IMR-90 (cell line): ENCODE measurements at regions not wholly inside any gene's neighbourhood (a gene's known extent, or its start where the extent isn't known, plus 50 kb on each side); places are given as distances from the start of the nearest gene placed in this dataset.

Experiments used
- ATAC-seq: fragments of 200-7000 bp; cut with Tn5 transposase; 2 replicates; pipeline ENCODE4 v1.9.1; 2020; ENCODE audit warnings: low read depth, mild to moderate bottlenecking, moderate library complexity
- BruUV-seq: library from RNA; stranded (reverse); fragments of 400-500 nt; replicated peaks from 2 replicates; lab custom pipeline; 2021; lab: Mats Ljungman, UMichigan
- CTCF ChIA-PET: fragments of 300-600 bp; formaldehyde crosslinking; extraction: SDS; loops from one replicate; lab custom pipeline; 2021; ENCODE audit warnings: antibody characterized with exemption; lab: Yijun Ruan, JAX
- POLR2A ChIA-PET: fragments of 300-600 bp; sonication (Branson Sonifier 250); formaldehyde crosslinking; loops from one replicate; lab custom pipeline; 2022; ENCODE audit warnings: antibody characterized with exemption; ENCODE audit not compliant: unreplicated experiment; lab: Charles Lee
- DNase-seq: peaks from one replicate; pipeline ENCODE4 v3.0.0; 2013
- H2AFZ ChIP-seq: replicated peaks from 2 replicates; pipeline ENCODE3; 2013; ENCODE audit warnings: low read length, mild to moderate bottlenecking; ENCODE audit not compliant: poor library complexity
- H2AK5ac ChIP-seq: 2 replicates; pipeline ENCODE4 v1.6.1; 2013; ENCODE audit warnings: low read depth, low read length, inconsistent platforms
- H2AK9ac ChIP-seq: replicated peaks from 2 replicates; pipeline ENCODE3; 2013; ENCODE audit warnings: mild to moderate bottlenecking, low read depth, low read length, moderate library complexity; ENCODE audit not compliant: poor library complexity
- H2BK120ac ChIP-seq: 2 replicates; pipeline ENCODE4 v1.6.1; 2013; ENCODE audit warnings: low read depth, low read length, inconsistent platforms
- H2BK15ac ChIP-seq: 3 replicates; pipeline ENCODE4 v1.6.1; 2013; ENCODE audit warnings: low read depth, low read length, inconsistent platforms
- H2BK20ac ChIP-seq: 2 replicates; pipeline ENCODE4 v1.6.1; 2013; ENCODE audit warnings: low read depth, mild to moderate bottlenecking, inconsistent platforms, low read length, moderate library complexity
- H2BK5ac ChIP-seq: 2 replicates; pipeline ENCODE4 v1.6.1; 2013; ENCODE audit warnings: mild to moderate bottlenecking, low read depth, low read length, inconsistent platforms; ENCODE audit not compliant: poor library complexity, severe bottlenecking
- H3K14ac ChIP-seq: replicated peaks from 2 replicates; pipeline ENCODE4 v1.6.1; 2013; ENCODE audit warnings: low read depth, low read length, inconsistent platforms
- H3K18ac ChIP-seq: 2 replicates; pipeline ENCODE4 v1.6.1; 2013; ENCODE audit warnings: low read depth, low read length, control low read depth
- H3K23ac ChIP-seq: 2 replicates; pipeline ENCODE4 v1.6.1; 2013; ENCODE audit warnings: low read depth, low read length, inconsistent platforms
- H3K27ac ChIP-seq: 2 replicates; pipeline ENCODE4 v1.5.1; 2013; ENCODE audit warnings: mild to moderate bottlenecking, control low read depth, low read length; ENCODE audit not compliant: insufficient read depth
- H3K27me3 ChIP-seq: 2 replicates; pipeline ENCODE4 v1.6.1; 2013; ENCODE audit warnings: low read length; ENCODE audit not compliant: control insufficient read depth, insufficient read depth
- H3K36me3 ChIP-seq: 2 replicates; pipeline ENCODE4 v1.6.1; 2013; ENCODE audit warnings: low read length, mixed read lengths; ENCODE audit not compliant: control insufficient read depth, insufficient read depth
- H3K4ac ChIP-seq: 2 replicates; pipeline ENCODE4 v1.6.1; 2013; ENCODE audit warnings: low read depth, low read length, inconsistent platforms
- H3K4me1 ChIP-seq: 2 replicates; pipeline ENCODE4 v1.6.1; 2013; ENCODE audit warnings: low read length, mixed read lengths; ENCODE audit not compliant: control insufficient read depth, insufficient read depth
- H3K4me2 ChIP-seq: 2 replicates; pipeline ENCODE4 v1.6.1; 2013; ENCODE audit warnings: low read depth, mild to moderate bottlenecking, control low read depth, low read length, moderate library complexity
- H3K4me3 ChIP-seq: 2 replicates; pipeline ENCODE4 v1.5.1; 2013; ENCODE audit warnings: low read depth, mild to moderate bottlenecking, control low read depth, low read length, moderate library complexity; ENCODE audit not compliant: insufficient read depth
- H3K56ac ChIP-seq: 2 replicates; pipeline ENCODE4 v1.6.1; 2013; ENCODE audit warnings: low read length, inconsistent platforms; ENCODE audit not compliant: insufficient read depth; ENCODE audit errors: extremely low read depth
- H3K79me1 ChIP-seq, 2 experiments: 2 replicates each; pipeline ENCODE4 v1.6.1; 2013; ENCODE audit warnings: low read length in 2 of 2, inconsistent platforms in 1 of 2, low read depth in 1 of 2
- H3K9ac ChIP-seq: 2 replicates; pipeline ENCODE4 v1.6.1; 2013; ENCODE audit warnings: low read depth, low read length, control low read depth
- H3K9me1 ChIP-seq: 2 replicates; pipeline ENCODE4 v1.6.1; 2013; ENCODE audit warnings: low read length, inconsistent platforms; ENCODE audit not compliant: insufficient read depth
- H3K9me3 ChIP-seq: 2 replicates; pipeline ENCODE4 v1.6.1; 2013; ENCODE audit warnings: low read length; ENCODE audit not compliant: control insufficient read depth, insufficient read depth
- H4K20me1 ChIP-seq: 2 replicates; pipeline ENCODE4 v1.6.1; 2013; ENCODE audit warnings: low read length, inconsistent platforms; ENCODE audit not compliant: insufficient read depth
- H4K5ac ChIP-seq: 2 replicates; pipeline ENCODE4 v1.6.1; 2013; ENCODE audit warnings: mild to moderate bottlenecking, low read depth, low read length, control low read depth
- H4K8ac ChIP-seq, 2 experiments: 2 replicates each; pipeline ENCODE4 v1.6.1; 2013; ENCODE audit warnings: low read depth in 2 of 2, low read length in 2 of 2, control low read depth in 1 of 2, inconsistent platforms in 1 of 2
- H4K91ac ChIP-seq: 2 replicates; pipeline ENCODE4 v1.6.1; 2013; ENCODE audit warnings: low read depth, low read length, inconsistent platforms; ENCODE audit not compliant: insufficient read depth
- CEBPB ChIP-seq: IDR thresholded peaks from 2 replicates; pipeline ENCODE4 v1.6.1; 2012; ENCODE audit warnings: low read depth, low read length, improper control_type of control experiment
- ELK1 ChIP-seq: fragments of 150-350 bp; IDR thresholded peaks from 2 replicates; pipeline ENCODE4 v1.6.1; 2016; ENCODE audit warnings: low read depth, mild to moderate bottlenecking, low read length, moderate library complexity, borderline replicate concordance
- MXI1 ChIP-seq: IDR thresholded peaks from 2 replicates; pipeline ENCODE4 v1.6.1; 2012; ENCODE audit warnings: low read depth, mild to moderate bottlenecking, low read length, moderate library complexity, borderline replicate concordance
- POLR2A ChIP-seq: IDR thresholded peaks from 2 replicates; pipeline ENCODE4 v1.6.1; 2012; ENCODE audit warnings: mild to moderate bottlenecking, low read depth, low read length
- RCOR1 ChIP-seq: IDR thresholded peaks from 2 replicates; pipeline ENCODE4 v1.6.1; 2012; ENCODE audit warnings: mild to moderate bottlenecking, low read length, improper control_type of control experiment; ENCODE audit not compliant: insufficient replicate concordance
- RFX5 ChIP-seq: IDR thresholded peaks from 2 replicates; pipeline ENCODE4 v1.8.0; 2012; ENCODE audit warnings: low read depth, mild to moderate bottlenecking, low read length, moderate library complexity
- SMC3 ChIP-seq: fragments of 150-350 bp; IDR thresholded peaks from 2 replicates; pipeline ENCODE4 v1.6.1; 2016; ENCODE audit warnings: low read depth, mild to moderate bottlenecking, antibody characterized with exemption, low read length, moderate library complexity
- WGBS, 2 experiments: methylation state at CpG; one replicate each; pipeline versions ENCODE4 v1.1.5 to v1.1.7; 2013; ENCODE audit warnings: missing lambda C conversion rate in 2 of 2; ENCODE audit not compliant: insufficient read length in 1 of 2; ENCODE audit errors: extremely low coverage in 2 of 2; 5-methylcytosine and 5-hydroxymethylcytosine counted together
- dilution Hi-C: fragments of 300-500 bp; cut with HindIII; formaldehyde crosslinking; loops from one replicate; pipeline ENCODE4 v1.14.3; 2018; ENCODE audit warnings: low sequenced_read_pairs; ENCODE audit not compliant: unreplicated experiment
- in situ Hi-C: fragments of 300-500 bp; cut with MboI; formaldehyde crosslinking; loops from 3 replicates; pipeline ENCODE4 v1.14.3; 2019; ENCODE audit warnings: low sequenced_read_pairs, inconsistent platforms, mixed read lengths
- intact Hi-C: fragments of 100-400 bp; cut with micrococcal nuclease; formaldehyde crosslinking; loops from 2 replicates; pipeline ENCODE4 v1.10.0; 2022

DNA sequence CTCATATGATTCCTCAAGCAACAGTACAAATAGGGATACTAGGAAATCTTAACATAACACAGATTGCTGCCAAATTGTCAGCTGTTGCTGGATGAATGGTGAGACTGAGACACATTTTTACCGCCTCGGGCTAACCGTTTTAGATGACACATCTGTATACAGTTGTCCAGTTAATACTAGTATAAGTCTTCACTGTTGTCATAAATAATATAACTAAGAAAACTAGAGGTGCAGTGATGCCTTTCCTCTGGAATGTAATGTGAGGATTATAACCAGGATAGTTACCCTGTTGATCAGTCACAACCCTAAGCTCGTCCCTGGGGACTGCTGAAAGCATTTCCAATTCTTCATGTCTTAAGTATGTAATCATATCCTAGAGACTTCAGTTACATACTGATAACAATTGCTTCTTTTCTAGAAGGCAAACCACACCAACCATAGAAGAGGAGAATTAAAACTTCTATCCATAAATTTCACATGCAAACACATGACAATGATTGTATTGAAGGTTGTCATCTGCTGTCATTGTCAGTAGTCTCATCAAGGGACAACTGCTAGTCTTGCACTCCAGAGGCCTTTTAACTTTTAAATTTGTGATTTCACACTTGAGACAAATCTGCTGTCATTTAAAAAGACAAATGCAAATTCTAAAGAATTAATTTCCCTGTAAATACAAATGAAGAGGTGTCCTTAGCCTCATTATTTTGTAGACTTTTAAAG, 100.4 kb upstream of the SEMA3D start:
- Histone ChIP-seq H4K8ac (no peak overlapping the region), H3K9me3 (no peaks in the 10 kb centered on the region), H4K91ac (no peak overlapping the region), H2AK9ac (no peak overlapping the region), H3K4me3 (no peak overlapping the region), H3K27me3 (no peaks in the 10 kb centered on the region), H3K36me3 (no peaks in the 10 kb centered on the region), H2BK20ac (no peak overlapping the region), H3K9ac (no peak overlapping the region), H3K27ac (no peak overlapping the region), H3K4me1 (no peaks in the 10 kb centered on the region), H2BK120ac (no peak overlapping the region), H4K20me1 (no peaks in the 10 kb centered on the region), H3K79me1 (no peaks in the 10 kb centered on the region), H3K23ac (no peak overlapping the region), H3K4me2 (no peak overlapping the region), H2AK5ac (no peak overlapping the region), H2AFZ (no peak overlapping the region), H3K56ac (no peak overlapping the region), H3K9me1 (no peaks in the 10 kb centered on the region), H4K5ac (no peak overlapping the region), H2BK15ac (no peak overlapping the region), H2BK5ac (no peak overlapping the region), H3K4ac (no peak overlapping the region), H3K18ac (no peak overlapping the region), H3K14ac (no peak overlapping the region)
- dilution Hi-C loops (no loop called here), intact Hi-C loops (no loop called here), in situ Hi-C loops (no loop called here)
- DNase-seq (peak; percentile 56), ATAC-seq (peak; percentile 96)
- ChIA-PET CTCF (no interaction called here), POLR2A (no interaction called here)
- WGBS, 2 experiments, result no CpG with 5 or more reads among the region's 4 CpGs
- no peak for TF ChIP-seq SMC3
- TF ChIP-seq RCOR1, result no peak
- no peak for TF ChIP-seq CEBPB
- no peak for TF ChIP-seq MXI1
- no peak for TF ChIP-seq POLR2A
- TF ChIP-seq ELK1, result no peak
- TF ChIP-seq RFX5, result no peak
- BruUV-seq, result no TSS peak
